ENCODE measurements at regions not wholly inside any gene's neighbourhood (a gene's known extent, or its start where the extent isn't known, plus 50 kb on each side); places are given as distances from the start of the nearest gene placed in this dataset.
"Not testable (repeated sequence)": the region's sequence is repeated elsewhere in the genome, so short reads cannot be mapped to it uniquely, and the experiment has no call there.

DNA sequence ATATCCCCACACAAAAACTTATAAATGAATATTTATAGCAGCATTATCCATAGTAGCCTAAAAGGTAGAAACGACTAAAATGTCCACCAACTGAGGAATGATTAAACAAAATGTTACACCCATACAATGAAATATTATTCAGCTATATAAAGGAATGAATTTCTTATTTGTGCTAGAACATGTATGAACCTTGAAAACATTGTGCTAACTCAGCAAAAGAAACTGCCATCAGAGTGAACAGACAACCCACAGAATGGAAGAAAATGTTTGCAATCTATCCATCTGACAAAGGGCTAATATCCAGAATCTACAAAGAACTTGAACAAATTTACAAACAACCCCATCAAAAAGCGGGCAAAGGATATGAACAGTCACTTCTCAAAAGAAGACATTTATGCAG, 155.3 kb upstream of the DIAPH2 start:
- in situ Hi-C loops (cut with HindIII; ENCODE audit: extremely low pct_ligation_motif_present, low pct_unique_long_range_greater_than_20kb); H3K4me3 ChIP-seq (replicated peaks in 1 of 3; ENCODE audit: insufficient read depth in 1 of 3, low read depth in 2 of 3, low read length in 3 of 3); ATAC-seq; H3K36me3 ChIP-seq (replicated peaks in 1 of 2; ENCODE audit: control insufficient read depth in 1 of 2, insufficient read depth in 2 of 2, low read length in 2 of 2); H4K20me1 ChIP-seq (ENCODE audit: insufficient read depth, low read length); intact Hi-C loops (cut with micrococcal nuclease; ENCODE audit: unreplicated experiment); H3K4me1 ChIP-seq (ENCODE audit: insufficient read depth, low read length); H2AFZ ChIP-seq (ENCODE audit: low read length); DNase-seq (ENCODE audit: low spot score); H3K79me2 ChIP-seq (ENCODE audit: insufficient read depth, low read length); H3K9ac ChIP-seq (ENCODE audit: insufficient read depth, low read depth, low read length); POLR2A ChIA-PET; CTCF ChIA-PET (ENCODE audit: low intra/inter-chr PET ratio, low total read pairs); H3K27ac ChIP-seq (ENCODE audit: extremely low read length, insufficient read depth, low read length); FAIRE-seq; H3K9me3 ChIP-seq (ENCODE audit: low read length); H3K4me2 ChIP-seq (ENCODE audit: low read depth, low read length); BruUV-seq (replicated peaks); H3K27me3 ChIP-seq (ENCODE audit: control insufficient read depth in 1 of 2, insufficient read depth in 2 of 2, low read length in 2 of 2): not testable (repeated sequence)
- WGBS (ENCODE audit: low lambda C conversion rate) = 3% methylated on average over 1 of the region's 2 CpGs
- peak; percentile 24; the same call in 1 of the 2 replicates for TF ChIP-seq MAFF (IDR thresholded peaks at IDR 0.05; ENCODE audit: low read depth, low read length)
- peak in 1 of 2 experiments; percentile 65; a peak in 2 of 4 replicates for TF ChIP-seq MAFK (conservative IDR thresholded peaks at IDR 0.05 in 1 of 2, IDR thresholded peaks at IDR 0.05 in 1 of 2; ENCODE audit: low read length in 2 of 2)

DNA sequence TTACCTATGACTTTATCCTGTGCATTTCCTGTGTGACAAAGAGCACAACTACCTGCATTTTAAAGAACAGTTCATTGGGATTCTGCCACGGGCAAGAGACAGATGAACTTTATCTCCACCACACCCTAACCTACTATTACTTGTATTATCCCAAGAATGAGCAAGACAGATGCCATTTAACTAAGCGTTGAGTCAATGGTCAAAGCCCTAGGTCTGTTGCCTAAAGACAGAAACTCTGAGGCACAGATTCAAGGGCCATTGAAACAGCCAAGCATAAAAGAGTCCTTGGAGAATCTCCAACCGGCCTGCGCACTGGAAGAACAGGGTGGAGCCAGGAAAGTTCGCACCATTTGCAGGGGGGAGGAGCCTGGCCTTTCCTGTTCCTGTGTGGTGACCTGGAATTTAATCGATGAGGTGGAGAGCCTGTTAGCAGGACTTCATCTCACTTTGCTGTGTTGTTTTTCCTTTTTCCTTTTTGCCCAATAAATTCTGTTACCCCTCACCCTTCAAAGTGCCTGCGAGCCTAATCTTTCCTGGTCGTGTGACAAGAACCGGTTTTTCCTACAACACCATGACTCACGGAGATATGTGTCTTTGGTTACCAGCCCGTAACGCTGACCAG, 146.4 kb upstream of the DIAPH2 start:
- Histone ChIP-seq H3K9ac (ENCODE audit: insufficient read depth, low read depth, low read length) (no peak overlapping the region), H2AFZ (ENCODE audit: low read length) (no peak overlapping the region), H3K36me3 (replicated peaks in 1 of 2; ENCODE audit: control insufficient read depth in 1 of 2, insufficient read depth in 2 of 2, low read length in 2 of 2) (no peaks in the 10 kb centered on the region), H3K9me3 (ENCODE audit: low read length) (no peaks in the 10 kb centered on the region), H3K27ac (ENCODE audit: extremely low read length, insufficient read depth, low read length) (no peak overlapping the region), H3K4me2 (ENCODE audit: low read depth, low read length) (no peak overlapping the region), H4K20me1 (ENCODE audit: insufficient read depth, low read length) (no peaks in the 10 kb centered on the region), H3K4me3 (replicated peaks in 1 of 3; ENCODE audit: insufficient read depth in 1 of 3, low read depth in 2 of 3, low read length in 3 of 3) (no peak overlapping the region), H3K27me3 (ENCODE audit: control insufficient read depth in 1 of 2, insufficient read depth in 2 of 2, low read length in 2 of 2) (no peaks in the 10 kb centered on the region), H3K79me2 (ENCODE audit: insufficient read depth, low read length) (no peaks in the 10 kb centered on the region), H3K4me1 (ENCODE audit: insufficient read depth, low read length) (no peaks in the 10 kb centered on the region)
- ChIA-PET POLR2A (no interaction called here), CTCF (ENCODE audit: low intra/inter-chr PET ratio, low total read pairs) (no interaction called here)
- WGBS (ENCODE audit: low lambda C conversion rate) = 53% methylated on average over 9 of the region's 12 CpGs
- in situ Hi-C loops (cut with HindIII; ENCODE audit: extremely low pct_ligation_motif_present, low pct_unique_long_range_greater_than_20kb) = no loop called here
- ATAC-seq = no peak
- BruUV-seq (replicated peaks) = no TSS peak
- DNase-seq (ENCODE audit: low spot score) = no peak
- no peak for FAIRE-seq
- intact Hi-C loops (cut with micrococcal nuclease; ENCODE audit: unreplicated experiment) = no loop called here
- TF ChIP-seq RAD51 (IDR thresholded peaks at IDR 0.05; ENCODE audit: borderline replicate concordance) (no peak), NFIB (CRISPR knock-in tag; IDR thresholded peaks at IDR 0.05; ENCODE audit: borderline replicate concordance) (no peak), ISL2 (CRISPR knock-in tag; IDR thresholded peaks at IDR 0.05) (no peak), U2AF1 (optimal IDR thresholded peaks at IDR 0.05; ENCODE audit: low read depth, low read length) (no peak), HNRNPL (IDR thresholded peaks at IDR 0.05; ENCODE audit: low read depth, low read length) (no peak), ZNF773 (CRISPR knock-in tag; IDR thresholded peaks at IDR 0.05; ENCODE audit: borderline replicate concordance) (no peak), HNRNPUL1 (IDR thresholded peaks at IDR 0.05; ENCODE audit: low read depth, low read length) (no peak), ZNF713 (CRISPR knock-in tag; IDR thresholded peaks at IDR 0.05) (no peak), ZNF747 (CRISPR knock-in tag; IDR thresholded peaks at IDR 0.05; ENCODE audit: borderline replicate concordance) (no peak), ZNF460 (CRISPR knock-in tag; IDR thresholded peaks at IDR 0.05; ENCODE audit: borderline replicate concordance) (no peak), ZSCAN21 (CRISPR knock-in tag; IDR thresholded peaks at IDR 0.05; ENCODE audit: borderline replicate concordance) (no peak), ZSCAN22 (CRISPR knock-in tag; IDR thresholded peaks at IDR 0.05) (no peak)
- TF ChIP-seq, protein P1, sequence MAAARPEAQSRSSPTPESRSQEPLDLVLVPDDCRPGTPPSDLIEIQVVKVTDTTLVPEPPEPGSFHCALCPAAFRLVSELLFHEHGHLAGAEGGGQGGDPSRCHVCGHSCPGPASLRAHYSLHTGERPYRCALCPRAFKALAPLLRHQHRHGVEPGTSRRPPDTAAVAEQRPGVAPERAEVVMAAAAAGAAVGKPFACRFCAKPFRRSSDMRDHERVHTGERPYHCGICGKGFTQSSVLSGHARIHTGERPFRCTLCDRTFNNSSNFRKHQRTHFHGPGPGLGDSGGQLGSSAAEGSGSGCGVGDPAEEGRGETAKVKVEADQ (CRISPR knock-in tag; IDR thresholded peaks at IDR 0.05; ENCODE audit: borderline replicate concordance) = no peak
- TF ChIP-seq, protein P2, sequence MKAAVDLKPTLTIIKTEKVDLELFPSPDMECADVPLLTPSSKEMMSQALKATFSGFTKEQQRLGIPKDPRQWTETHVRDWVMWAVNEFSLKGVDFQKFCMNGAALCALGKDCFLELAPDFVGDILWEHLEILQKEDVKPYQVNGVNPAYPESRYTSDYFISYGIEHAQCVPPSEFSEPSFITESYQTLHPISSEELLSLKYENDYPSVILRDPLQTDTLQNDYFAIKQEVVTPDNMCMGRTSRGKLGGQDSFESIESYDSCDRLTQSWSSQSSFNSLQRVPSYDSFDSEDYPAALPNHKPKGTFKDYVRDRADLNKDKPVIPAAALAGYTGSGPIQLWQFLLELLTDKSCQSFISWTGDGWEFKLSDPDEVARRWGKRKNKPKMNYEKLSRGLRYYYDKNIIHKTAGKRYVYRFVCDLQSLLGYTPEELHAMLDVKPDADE (CRISPR knock-in tag; IDR thresholded peaks at IDR 0.05) = no peak
